ENCODE measurements at regions not wholly inside any gene's neighbourhood (a gene's known extent, or its start where the extent isn't known, plus 50 kb on each side); places are given as distances from the start of the nearest gene placed in this dataset.

DNA sequence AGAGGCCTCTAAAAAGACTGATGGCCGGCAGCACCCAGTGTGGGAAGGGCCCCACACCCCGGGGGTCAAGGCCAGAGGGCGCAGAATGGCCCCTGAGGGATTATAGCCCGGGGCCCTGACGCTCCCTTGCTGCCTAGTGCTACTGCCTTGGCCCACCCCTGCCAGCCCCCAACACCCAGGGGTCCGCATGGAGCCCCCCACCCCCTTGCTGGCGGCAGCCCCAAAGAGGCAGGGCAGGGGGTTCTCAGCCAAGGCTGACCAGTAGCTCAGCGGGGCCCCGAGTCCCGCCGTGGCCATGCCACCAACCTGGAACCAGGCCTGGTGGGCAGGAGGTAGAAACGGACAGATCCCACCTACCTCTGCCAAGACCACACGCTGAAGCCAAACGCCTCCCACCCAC is 73.1 kb upstream of the FBRSL1 start:
- TF ChIP-seq EZH2phosphoT487 (IDR thresholded peaks at IDR 0.05; ENCODE audit: borderline replicate concordance) = no peak
- TF ChIP-seq, protein P1, sequence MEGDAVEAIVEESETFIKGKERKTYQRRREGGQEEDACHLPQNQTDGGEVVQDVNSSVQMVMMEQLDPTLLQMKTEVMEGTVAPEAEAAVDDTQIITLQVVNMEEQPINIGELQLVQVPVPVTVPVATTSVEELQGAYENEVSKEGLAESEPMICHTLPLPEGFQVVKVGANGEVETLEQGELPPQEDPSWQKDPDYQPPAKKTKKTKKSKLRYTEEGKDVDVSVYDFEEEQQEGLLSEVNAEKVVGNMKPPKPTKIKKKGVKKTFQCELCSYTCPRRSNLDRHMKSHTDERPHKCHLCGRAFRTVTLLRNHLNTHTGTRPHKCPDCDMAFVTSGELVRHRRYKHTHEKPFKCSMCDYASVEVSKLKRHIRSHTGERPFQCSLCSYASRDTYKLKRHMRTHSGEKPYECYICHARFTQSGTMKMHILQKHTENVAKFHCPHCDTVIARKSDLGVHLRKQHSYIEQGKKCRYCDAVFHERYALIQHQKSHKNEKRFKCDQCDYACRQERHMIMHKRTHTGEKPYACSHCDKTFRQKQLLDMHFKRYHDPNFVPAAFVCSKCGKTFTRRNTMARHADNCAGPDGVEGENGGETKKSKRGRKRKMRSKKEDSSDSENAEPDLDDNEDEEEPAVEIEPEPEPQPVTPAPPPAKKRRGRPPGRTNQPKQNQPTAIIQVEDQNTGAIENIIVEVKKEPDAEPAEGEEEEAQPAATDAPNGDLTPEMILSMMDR (conservative IDR thresholded peaks at IDR 0.05; ENCODE audit: low read length) = no peak
- Histone ChIP-seq H3K4me2 (ENCODE audit: low read depth, low read length, poor library complexity, severe bottlenecking) (no peak overlapping the region), H3K9me2 (replicated peaks; ENCODE audit: low read depth, low read length) (no peaks in the 10 kb centered on the region), H4K20me1 (ENCODE audit: insufficient read depth, low read length, poor library complexity, severe bottlenecking) (no peaks in the 10 kb centered on the region), H3K9ac (ENCODE audit: low read depth, low read length, poor library complexity, severe bottlenecking) (no peak overlapping the region), H2AFZ (ENCODE audit: low read length) (no peak overlapping the region), H3K27me3 (ENCODE audit: insufficient read depth, low read length, poor library complexity, severe bottlenecking) (no peaks in the 10 kb centered on the region), H3F3A (ENCODE audit: low read depth) (no peaks in the 10 kb centered on the region), H3K9me3 (ENCODE audit: insufficient read depth, low read depth, low read length) (no peaks in the 10 kb centered on the region), H3K36me3 (ENCODE audit: insufficient read depth, low read length) (no peaks in the 10 kb centered on the region), H3K4me1 (ENCODE audit: insufficient read depth, low read length, poor library complexity, severe bottlenecking) (peaks cover 6% of the 10 kb centered on the region), H3K4me3 (ENCODE audit: low read length, poor library complexity, severe bottlenecking) (no peak overlapping the region), H3K79me2 (ENCODE audit: insufficient read depth, low read length) (no peaks in the 10 kb centered on the region)

DNA sequence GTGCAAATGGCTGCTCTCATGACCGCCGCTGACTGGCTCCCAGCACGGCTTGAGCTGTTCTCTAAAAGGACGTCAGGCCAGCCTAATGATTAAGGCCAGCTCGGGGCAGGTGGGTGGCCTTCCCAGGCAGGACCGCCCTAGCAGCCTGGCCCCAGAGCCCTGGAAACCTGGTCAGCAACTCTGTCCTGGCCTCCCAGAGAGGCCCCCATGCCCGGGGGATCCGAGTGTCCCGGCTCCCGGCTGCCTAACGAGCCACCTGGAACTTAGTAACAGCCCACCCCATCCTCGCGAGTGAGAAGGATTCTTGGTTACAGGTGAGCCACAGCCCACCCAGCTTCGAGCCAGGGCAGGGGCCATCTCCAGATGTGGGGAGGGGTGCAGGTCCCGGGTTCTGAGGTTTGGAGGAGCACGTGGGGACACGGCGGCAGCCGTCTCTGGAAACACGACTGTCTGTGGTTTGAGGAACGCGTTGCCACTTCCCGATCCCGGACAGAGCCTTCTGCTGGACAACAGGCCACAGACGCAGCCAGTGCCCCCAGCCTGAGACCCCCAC is 73.8 kb upstream of the FBRSL1 start:
- H3K27me3 ChIP-seq (ENCODE audit: insufficient read depth, low read length, poor library complexity, severe bottlenecking) = no peaks in the 10 kb centered on the region
- no peak overlapping the region for H3K4me2 ChIP-seq (ENCODE audit: low read depth, low read length, poor library complexity, severe bottlenecking)
- H3K9me2 ChIP-seq (replicated peaks; ENCODE audit: low read depth, low read length) = no peaks in the 10 kb centered on the region
- no peak overlapping the region for H3K4me3 ChIP-seq (ENCODE audit: low read length, poor library complexity, severe bottlenecking)
- peaks cover 6% of the 10 kb centered on the region for H3K4me1 ChIP-seq (ENCODE audit: insufficient read depth, low read length, poor library complexity, severe bottlenecking)
- no peaks in the 10 kb centered on the region for H3F3A ChIP-seq (ENCODE audit: low read depth)
- no peak overlapping the region for H3K9ac ChIP-seq (ENCODE audit: low read depth, low read length, poor library complexity, severe bottlenecking)
- H3K9me3 ChIP-seq (ENCODE audit: insufficient read depth, low read depth, low read length) = no peaks in the 10 kb centered on the region
- H2AFZ ChIP-seq (ENCODE audit: low read length) = no peak overlapping the region
- no peaks in the 10 kb centered on the region for H4K20me1 ChIP-seq (ENCODE audit: insufficient read depth, low read length, poor library complexity, severe bottlenecking)
- H3K79me2 ChIP-seq (ENCODE audit: insufficient read depth, low read length) = no peaks in the 10 kb centered on the region
- TF ChIP-seq, protein P1 (conservative IDR thresholded peaks at IDR 0.05; ENCODE audit: low read length) = no peak
- TF ChIP-seq EZH2phosphoT487 (IDR thresholded peaks at IDR 0.05; ENCODE audit: borderline replicate concordance) = no peak
- no peaks in the 10 kb centered on the region for H3K36me3 ChIP-seq (ENCODE audit: insufficient read depth, low read length)

DNA sequence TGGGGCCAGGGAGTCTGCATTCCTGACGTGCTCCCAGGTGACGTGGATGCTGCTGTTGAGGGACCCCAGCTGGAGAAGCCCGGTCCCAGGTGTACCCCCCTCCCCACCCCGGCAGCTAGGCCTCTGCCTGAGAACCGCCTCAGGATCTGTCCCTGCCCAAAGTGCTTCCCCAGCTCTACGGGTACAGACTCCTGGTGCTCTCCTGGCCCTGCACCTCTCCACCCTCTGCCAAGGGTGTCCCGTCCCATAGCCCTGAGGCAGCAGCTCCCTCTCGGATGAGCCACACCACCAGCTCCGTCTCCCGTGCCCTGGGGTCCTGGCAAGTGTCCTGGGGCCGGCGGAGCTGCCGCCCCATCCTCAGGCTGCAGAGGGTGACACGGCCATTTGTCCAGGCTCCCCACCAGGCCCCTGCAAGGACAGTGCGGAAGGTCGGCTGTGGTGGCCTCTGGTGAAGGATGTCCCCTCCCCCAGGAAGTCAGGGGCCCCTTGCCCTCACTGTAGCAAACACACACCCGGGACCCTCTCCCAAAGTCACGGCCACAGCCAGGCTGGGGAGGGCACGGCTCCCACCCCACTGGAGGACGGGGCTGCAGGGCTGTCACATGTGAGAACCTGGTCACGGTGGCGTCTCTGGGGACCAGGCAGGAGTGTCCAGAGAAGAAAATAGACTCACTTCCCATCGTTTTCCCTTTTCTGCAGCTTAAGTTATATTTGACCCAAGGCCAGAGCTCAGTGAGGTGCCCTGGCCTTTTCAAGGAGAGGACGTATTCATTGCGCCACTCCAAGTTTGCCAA is 74.4 kb upstream of the FBRSL1 start:
- H3K79me2 ChIP-seq (ENCODE audit: insufficient read depth, low read length) = no peaks in the 10 kb centered on the region
- H2AFZ ChIP-seq (ENCODE audit: low read length) = peak overlapping the region; percentile 75
- TF ChIP-seq, protein P1 (conservative IDR thresholded peaks at IDR 0.05; ENCODE audit: low read length) = no peak
- TF ChIP-seq EZH2phosphoT487 (IDR thresholded peaks at IDR 0.05; ENCODE audit: borderline replicate concordance) = no peak
- peak overlapping the region; percentile 49 for H3K4me2 ChIP-seq (ENCODE audit: low read depth, low read length, poor library complexity, severe bottlenecking)
- H3K4me1 ChIP-seq (ENCODE audit: insufficient read depth, low read length, poor library complexity, severe bottlenecking) = peaks cover 6% of the 10 kb centered on the region
- H3F3A ChIP-seq (ENCODE audit: low read depth) = no peaks in the 10 kb centered on the region
- no peaks in the 10 kb centered on the region for H4K20me1 ChIP-seq (ENCODE audit: insufficient read depth, low read length, poor library complexity, severe bottlenecking)
- H3K27me3 ChIP-seq (ENCODE audit: insufficient read depth, low read length, poor library complexity, severe bottlenecking) = no peaks in the 10 kb centered on the region
- no peak overlapping the region for H3K4me3 ChIP-seq (ENCODE audit: low read length, poor library complexity, severe bottlenecking)
- no peaks in the 10 kb centered on the region for H3K9me3 ChIP-seq (ENCODE audit: insufficient read depth, low read depth, low read length)
- H3K9ac ChIP-seq (ENCODE audit: low read depth, low read length, poor library complexity, severe bottlenecking) = peak overlapping the region; percentile 43
- no peaks in the 10 kb centered on the region for H3K36me3 ChIP-seq (ENCODE audit: insufficient read depth, low read length)
- no peaks in the 10 kb centered on the region for H3K9me2 ChIP-seq (replicated peaks; ENCODE audit: low read depth, low read length)
